Left lung (tissue), 4 donors: ENCODE measurements at regions not wholly inside any gene's neighbourhood (a gene's known extent, or its start where the extent isn't known, plus 50 kb on each side); places are given as distances from the start of the nearest gene placed in this dataset.

ENCODE experiments used
- ATAC-seq: fragments of 200-7000 bp; cut with Tn5 transposase; one replicate; pipeline ENCODE4 v1.9.1; 2020; ENCODE audit warnings: moderate library complexity
- DNase-seq, 4 donors: peaks; one replicate each; pipeline ENCODE4 v3.0.0-alpha.2; 2013 to 2020
- H3K27ac ChIP-seq, 2 donors: fragments of 200-600 bp; sonication (generic) in 1 of 2; one replicate each; pipeline versions ENCODE4 v1.5.0 to v1.8.0; 2020 to 2021
- H3K27me3 ChIP-seq, 2 donors: fragments of 200-600 bp; sonication (generic) in 1 of 2; one replicate each; pipeline versions ENCODE4 v1.5.0 to v1.8.0; 2020 to 2021
- H3K36me3 ChIP-seq, 2 donors: fragments of 200-600 bp; sonication (generic) in 1 of 2; one replicate each; pipeline versions ENCODE4 v1.5.0 to v1.8.0; 2020 to 2021
- H3K4me1 ChIP-seq, 2 donors: fragments of 200-600 bp; one replicate each; pipeline ENCODE4 v1.8.0; 2021
- H3K4me3 ChIP-seq, 2 donors: fragments of 200-600 bp; sonication (generic) in 1 of 2; one replicate each; pipeline versions ENCODE4 v1.5.0 to v1.8.0; 2020 to 2021; ENCODE audit warnings: mild to moderate bottlenecking in 1 of 2
- H3K9me3 ChIP-seq, 2 donors: fragments of 200-600 bp; sonication (generic) in 1 of 2; one replicate each; pipeline versions ENCODE4 v1.5.0 to v1.8.0; 2020 to 2021
- intact Hi-C, 2 donors: fragments of 100-400 bp; cut with DNase I; formaldehyde crosslinking; loops; one replicate each; pipeline versions ENCODE4 v1.11.2 to v1.14.2; 2022
- TF ChIP-seq, protein P1 (sequence below), 2 donors: fragments of 200-600 bp; sonication (generic) in 1 of 2; IDR thresholded peaks; one replicate each; pipeline versions ENCODE4 v1.5.0 to v1.8.0; 2021; ENCODE audit warnings: antibody characterized with exemption in 2 of 2
- donor health status: DM: no; HTN: yes; CAD: no.
- donor health status: DM: no; HTN: no; CAD: no.

DNA sequence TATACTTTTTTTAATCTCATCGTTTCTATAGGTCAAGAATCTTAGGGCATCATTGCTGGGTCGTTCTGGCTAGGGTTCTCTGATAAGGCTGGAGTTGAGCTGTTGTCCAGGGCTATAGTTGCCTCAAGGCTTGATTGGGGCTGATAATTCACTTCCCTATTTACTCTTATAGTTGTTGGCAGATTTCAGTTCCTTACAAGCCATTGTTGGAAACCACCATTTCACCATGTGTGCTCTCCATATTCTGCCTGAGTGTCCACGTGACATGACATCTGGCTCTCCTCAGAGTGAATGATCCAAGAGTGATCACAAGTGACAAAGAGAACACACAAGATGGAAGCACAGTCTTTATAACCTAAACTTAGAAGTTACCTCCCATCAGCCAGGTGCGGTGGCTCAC, 852.2 kb downstream of the EFNA5 start:
- Histone ChIP-seq H3K4me3 (no peak overlapping the region), H3K4me1 (no peaks in the 10 kb centered on the region), H3K9me3 (no peaks in the 10 kb centered on the region), H3K27me3 (no peaks in the 10 kb centered on the region), H3K27ac (no peak overlapping the region), H3K36me3 (no peaks in the 10 kb centered on the region)
- DNase-seq (no peak), ATAC-seq (no peak)
- intact Hi-C loops: no loop called here
- TF ChIP-seq, protein P1, sequence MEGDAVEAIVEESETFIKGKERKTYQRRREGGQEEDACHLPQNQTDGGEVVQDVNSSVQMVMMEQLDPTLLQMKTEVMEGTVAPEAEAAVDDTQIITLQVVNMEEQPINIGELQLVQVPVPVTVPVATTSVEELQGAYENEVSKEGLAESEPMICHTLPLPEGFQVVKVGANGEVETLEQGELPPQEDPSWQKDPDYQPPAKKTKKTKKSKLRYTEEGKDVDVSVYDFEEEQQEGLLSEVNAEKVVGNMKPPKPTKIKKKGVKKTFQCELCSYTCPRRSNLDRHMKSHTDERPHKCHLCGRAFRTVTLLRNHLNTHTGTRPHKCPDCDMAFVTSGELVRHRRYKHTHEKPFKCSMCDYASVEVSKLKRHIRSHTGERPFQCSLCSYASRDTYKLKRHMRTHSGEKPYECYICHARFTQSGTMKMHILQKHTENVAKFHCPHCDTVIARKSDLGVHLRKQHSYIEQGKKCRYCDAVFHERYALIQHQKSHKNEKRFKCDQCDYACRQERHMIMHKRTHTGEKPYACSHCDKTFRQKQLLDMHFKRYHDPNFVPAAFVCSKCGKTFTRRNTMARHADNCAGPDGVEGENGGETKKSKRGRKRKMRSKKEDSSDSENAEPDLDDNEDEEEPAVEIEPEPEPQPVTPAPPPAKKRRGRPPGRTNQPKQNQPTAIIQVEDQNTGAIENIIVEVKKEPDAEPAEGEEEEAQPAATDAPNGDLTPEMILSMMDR (IDR thresholded peaks at IDR 0.05): no peak

DNA sequence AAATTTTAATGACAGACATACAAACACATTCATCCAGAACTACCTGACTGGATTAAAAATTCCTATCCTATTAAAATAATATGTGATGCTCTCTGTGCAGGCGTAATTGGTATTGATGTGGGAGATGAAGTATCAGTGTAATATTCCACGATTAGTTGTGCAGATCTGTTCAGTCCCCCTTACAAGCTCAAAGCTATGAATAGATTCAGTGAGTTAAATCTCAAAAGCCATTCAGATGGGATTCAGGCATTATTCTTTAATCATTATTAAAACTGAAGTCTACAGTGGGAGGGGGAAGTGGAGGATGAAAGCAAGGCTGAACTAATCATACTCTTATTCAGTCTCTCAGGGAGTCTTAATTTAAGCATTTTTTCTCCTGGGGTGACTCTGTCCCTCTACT, 855.8 kb downstream of the EFNA5 start:
- ATAC-seq (no peak), DNase-seq (no peak)
- H3K36me3 ChIP-seq: no peaks in the 10 kb centered on the region
- no peaks in the 10 kb centered on the region for H3K27me3 ChIP-seq
- no peaks in the 10 kb centered on the region for H3K4me1 ChIP-seq
- no peak overlapping the region for H3K27ac ChIP-seq
- TF ChIP-seq, protein P1 (IDR thresholded peaks at IDR 0.05): no peak
- no peaks in the 10 kb centered on the region for H3K9me3 ChIP-seq
- H3K4me3 ChIP-seq: no peak overlapping the region
- intact Hi-C loops: no loop called here

DNA sequence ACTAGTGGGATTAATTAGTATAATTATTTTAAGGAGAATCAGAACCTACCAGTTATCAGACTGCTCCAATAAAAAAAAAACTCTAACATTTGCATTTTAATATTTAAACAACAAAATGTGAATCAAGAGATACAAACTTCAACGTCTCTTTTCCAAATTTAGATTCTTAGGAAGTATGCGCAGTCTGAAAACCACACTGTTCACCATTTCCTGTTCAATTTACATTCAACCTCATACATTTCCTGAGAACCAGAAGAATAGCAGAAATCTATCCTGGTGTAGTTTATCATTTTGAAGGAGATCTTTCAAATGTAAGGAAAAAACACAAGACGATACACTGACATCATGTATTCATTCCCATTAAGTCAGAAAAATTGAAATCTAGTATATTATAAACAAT, 869.2 kb downstream of the EFNA5 start:
- Histone ChIP-seq H3K27ac (no peak overlapping the region), H3K27me3 (peaks cover 0 to 8% of the 10 kb centered on the region in 2 donors)
- DNase-seq: no peak

DNA sequence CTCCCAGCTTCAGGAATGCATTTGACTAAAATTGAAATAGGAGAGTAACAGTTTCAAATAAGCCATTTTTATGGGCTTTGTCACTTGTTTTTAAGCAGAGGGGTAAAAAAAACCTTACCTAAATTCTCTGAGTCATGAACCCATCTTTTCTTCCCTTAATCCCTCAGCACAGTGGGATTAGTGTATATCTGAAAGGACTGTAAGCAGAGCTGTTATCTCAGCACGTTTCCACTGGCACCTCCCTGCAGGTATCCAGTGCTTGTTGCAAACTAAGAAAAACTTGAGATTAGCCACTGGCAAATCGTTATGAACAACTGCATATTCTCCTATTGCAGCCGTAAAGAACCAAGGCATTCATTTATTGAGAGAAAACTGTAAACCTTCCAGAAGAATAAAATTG, 872.7 kb downstream of the EFNA5 start:
- TF ChIP-seq, protein P1 (IDR thresholded peaks at IDR 0.05): no peak
- DNase-seq (no peak), ATAC-seq (no peak)
- intact Hi-C loops: no loop called here
- H3K4me1 ChIP-seq: no peaks in the 10 kb centered on the region
- H3K9me3 ChIP-seq: no peaks in the 10 kb centered on the region
- no peaks in the 10 kb centered on the region for H3K27me3 ChIP-seq
- no peaks in the 10 kb centered on the region for H3K36me3 ChIP-seq
- no peak overlapping the region for H3K4me3 ChIP-seq
- H3K27ac ChIP-seq: no peak overlapping the region

More for the DNA sequence above, 869.2 kb downstream of the EFNA5 start:
- Histone ChIP-seq H3K4me3 (no peak overlapping the region), H3K4me1 (no peaks in the 10 kb centered on the region), H3K9me3 (no peaks in the 10 kb centered on the region), H3K36me3 (no peaks in the 10 kb centered on the region)
- intact Hi-C loops: no loop called here
- TF ChIP-seq, protein P1 (IDR thresholded peaks at IDR 0.05): no peak
- ATAC-seq: no peak

DNA sequence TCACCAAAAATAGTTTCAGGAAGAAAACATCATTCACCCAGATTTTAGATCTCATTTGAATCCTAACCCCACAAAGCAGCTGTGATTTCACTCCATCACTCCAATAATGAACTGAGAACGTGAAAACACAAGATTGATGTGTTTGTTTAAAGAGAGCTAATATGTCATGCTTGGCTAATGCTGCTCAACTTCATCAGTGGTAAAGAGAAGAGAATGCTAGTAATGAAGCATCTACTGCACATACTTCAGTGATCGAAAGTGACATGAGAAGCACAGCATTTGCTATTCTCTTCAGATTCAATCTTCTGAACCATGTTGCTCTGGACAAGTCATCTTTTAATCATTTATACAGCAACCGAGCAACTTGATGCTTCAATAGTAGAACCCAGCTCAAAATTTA, 874.7 kb downstream of the EFNA5 start:
- no peak overlapping the region for H3K27ac ChIP-seq
- TF ChIP-seq, protein P1 (IDR thresholded peaks at IDR 0.05): no peak
- intact Hi-C loops: no loop called here

More for the DNA sequence above, 874.7 kb downstream of the EFNA5 start:
- no peak for ATAC-seq
- peak in 2 of 4 donors; percentile 37 to 42 for DNase-seq
- no peak overlapping the region for H3K4me3 ChIP-seq
- H3K9me3 ChIP-seq: no peaks in the 10 kb centered on the region
- no peaks in the 10 kb centered on the region for H3K4me1 ChIP-seq
- H3K36me3 ChIP-seq: no peaks in the 10 kb centered on the region
- no peaks in the 10 kb centered on the region for H3K27me3 ChIP-seq
